ENCODE measurements at regions not wholly inside any gene's neighbourhood (a gene's known extent, or its start where the extent isn't known, plus 50 kb on each side); places are given as distances from the start of the nearest gene placed in this dataset.

DNA sequence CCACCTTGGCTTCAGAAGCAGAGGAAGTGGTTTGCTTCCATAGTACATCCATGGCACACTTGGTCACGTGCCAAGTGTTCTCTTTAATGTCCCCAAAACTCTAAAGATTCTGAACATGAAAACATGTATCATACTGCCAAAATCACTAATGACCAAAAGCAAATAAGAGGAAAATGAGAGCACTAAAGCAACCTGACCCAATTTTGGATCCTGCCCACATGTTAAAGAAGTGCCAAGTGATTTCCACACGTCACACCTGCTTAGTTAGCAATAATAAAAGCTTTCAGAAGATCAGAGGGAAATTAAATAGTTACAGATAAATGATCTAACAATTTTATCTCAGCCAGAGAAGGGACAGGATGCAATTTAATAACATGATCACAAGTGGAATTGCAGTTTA is 1170.0 kb downstream of the XPNPEP1 start:
- Histone ChIP-seq H3F3A (ENCODE audit: insufficient read depth) (no peaks in the 10 kb centered on the region), H3K9me2 (replicated peaks; ENCODE audit: insufficient read depth, low read length) (no peaks in the 10 kb centered on the region), H4K20me1 (ENCODE audit: low read depth, low read length) (no peaks in the 10 kb centered on the region), H3K4me2 (ENCODE audit: low read depth, low read length, poor library complexity, severe bottlenecking) (no peak overlapping the region), H2AFZ (ENCODE audit: low read depth, low read length, severe bottlenecking) (no peak overlapping the region), H3K79me2 (ENCODE audit: insufficient read depth, low read length) (no peaks in the 10 kb centered on the region), H3K9ac (ENCODE audit: low read length) (no peak overlapping the region), H3K9me3 (ENCODE audit: insufficient read depth, low read length) (no peaks in the 10 kb centered on the region), H3K4me3 (ENCODE audit: insufficient read depth, low read length, poor library complexity, severe bottlenecking) (no peak overlapping the region), H3K27ac (ENCODE audit: low read depth, low read length) (no peak overlapping the region), H3K27me3 (ENCODE audit: low read length) (no peaks in the 10 kb centered on the region), H3K36me3 (ENCODE audit: low read length) (no peaks in the 10 kb centered on the region)
- TF ChIP-seq, protein P1, sequence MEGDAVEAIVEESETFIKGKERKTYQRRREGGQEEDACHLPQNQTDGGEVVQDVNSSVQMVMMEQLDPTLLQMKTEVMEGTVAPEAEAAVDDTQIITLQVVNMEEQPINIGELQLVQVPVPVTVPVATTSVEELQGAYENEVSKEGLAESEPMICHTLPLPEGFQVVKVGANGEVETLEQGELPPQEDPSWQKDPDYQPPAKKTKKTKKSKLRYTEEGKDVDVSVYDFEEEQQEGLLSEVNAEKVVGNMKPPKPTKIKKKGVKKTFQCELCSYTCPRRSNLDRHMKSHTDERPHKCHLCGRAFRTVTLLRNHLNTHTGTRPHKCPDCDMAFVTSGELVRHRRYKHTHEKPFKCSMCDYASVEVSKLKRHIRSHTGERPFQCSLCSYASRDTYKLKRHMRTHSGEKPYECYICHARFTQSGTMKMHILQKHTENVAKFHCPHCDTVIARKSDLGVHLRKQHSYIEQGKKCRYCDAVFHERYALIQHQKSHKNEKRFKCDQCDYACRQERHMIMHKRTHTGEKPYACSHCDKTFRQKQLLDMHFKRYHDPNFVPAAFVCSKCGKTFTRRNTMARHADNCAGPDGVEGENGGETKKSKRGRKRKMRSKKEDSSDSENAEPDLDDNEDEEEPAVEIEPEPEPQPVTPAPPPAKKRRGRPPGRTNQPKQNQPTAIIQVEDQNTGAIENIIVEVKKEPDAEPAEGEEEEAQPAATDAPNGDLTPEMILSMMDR (IDR thresholded peaks at IDR 0.05; ENCODE audit: insufficient read depth, low read length, poor library complexity, severe bottlenecking), result no peak
- no peak for TF ChIP-seq EZH2phosphoT487 (conservative IDR thresholded peaks at IDR 0.05; ENCODE audit: low read length)

DNA sequence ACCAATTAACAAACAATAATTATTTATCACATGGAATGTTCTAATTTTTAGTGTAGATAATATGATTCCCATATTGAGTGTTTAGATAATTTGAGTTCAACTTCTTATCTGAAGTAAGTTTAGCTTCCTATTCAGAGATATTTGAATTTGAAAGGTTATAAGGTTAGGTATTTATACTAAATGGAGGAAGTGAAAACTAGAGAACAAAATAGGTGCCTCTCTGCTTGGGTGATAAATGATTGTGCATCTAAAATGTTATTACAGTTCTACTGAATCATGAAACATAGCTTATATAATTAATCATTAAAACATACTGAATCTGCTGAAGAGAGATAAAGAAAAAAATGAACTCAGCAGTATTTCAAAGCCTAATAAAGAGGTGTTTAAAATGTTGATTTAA is 1174.3 kb downstream of the XPNPEP1 start:
- H3K27me3 ChIP-seq (ENCODE audit: low read length), result no peaks in the 10 kb centered on the region
- H3K9ac ChIP-seq (ENCODE audit: low read length), result no peak overlapping the region
- no peak overlapping the region for H2AFZ ChIP-seq (ENCODE audit: low read depth, low read length, severe bottlenecking)
- no peak overlapping the region for H3K4me2 ChIP-seq (ENCODE audit: low read depth, low read length, poor library complexity, severe bottlenecking)
- H3K36me3 ChIP-seq (ENCODE audit: low read length), result no peaks in the 10 kb centered on the region
- H3K27ac ChIP-seq (ENCODE audit: low read depth, low read length), result no peak overlapping the region
- H3F3A ChIP-seq (ENCODE audit: insufficient read depth), result no peaks in the 10 kb centered on the region
- no peaks in the 10 kb centered on the region for H4K20me1 ChIP-seq (ENCODE audit: low read depth, low read length)
- no peaks in the 10 kb centered on the region for H3K79me2 ChIP-seq (ENCODE audit: insufficient read depth, low read length)
- H3K9me3 ChIP-seq (ENCODE audit: insufficient read depth, low read length), result no peaks in the 10 kb centered on the region
- no peak for TF ChIP-seq EZH2phosphoT487 (conservative IDR thresholded peaks at IDR 0.05; ENCODE audit: low read length)
- TF ChIP-seq, protein P1 (IDR thresholded peaks at IDR 0.05; ENCODE audit: insufficient read depth, low read length, poor library complexity, severe bottlenecking), result no peak
- no peak overlapping the region for H3K4me3 ChIP-seq (ENCODE audit: insufficient read depth, low read length, poor library complexity, severe bottlenecking)
- H3K9me2 ChIP-seq (replicated peaks; ENCODE audit: insufficient read depth, low read length), result no peaks in the 10 kb centered on the region

DNA sequence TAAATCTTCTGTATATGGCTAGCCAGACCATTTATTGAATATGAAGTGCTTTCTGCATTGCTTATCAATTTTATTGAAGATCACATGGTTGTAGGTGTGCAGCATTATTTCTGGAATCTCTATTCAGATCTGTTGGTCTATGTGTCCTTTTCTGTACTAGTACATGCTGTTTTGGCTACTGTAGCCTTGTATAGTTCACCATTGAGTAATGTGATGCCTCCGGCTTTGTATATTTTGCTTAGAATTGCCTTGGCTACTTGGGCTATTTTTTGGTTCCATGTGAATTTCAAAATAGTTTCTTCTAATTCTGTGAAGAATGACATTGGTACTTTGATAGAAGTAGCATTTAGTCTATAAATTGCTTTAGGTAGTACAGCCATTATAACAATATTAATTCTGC is 1187.2 kb downstream of the XPNPEP1 start:
- no peak for TF ChIP-seq EZH2phosphoT487 (conservative IDR thresholded peaks at IDR 0.05; ENCODE audit: low read length)
- TF ChIP-seq, protein P1 (IDR thresholded peaks at IDR 0.05; ENCODE audit: insufficient read depth, low read length, poor library complexity, severe bottlenecking), result no peak
- no peaks in the 10 kb centered on the region for H4K20me1 ChIP-seq (ENCODE audit: low read depth, low read length)
- no peak overlapping the region for H2AFZ ChIP-seq (ENCODE audit: low read depth, low read length, severe bottlenecking)
- H3K27me3 ChIP-seq (ENCODE audit: low read length), result no peaks in the 10 kb centered on the region
- no peaks in the 10 kb centered on the region for H3K36me3 ChIP-seq (ENCODE audit: low read length)
- no peak overlapping the region for H3K4me2 ChIP-seq (ENCODE audit: low read depth, low read length, poor library complexity, severe bottlenecking)
- no peaks in the 10 kb centered on the region for H3F3A ChIP-seq (ENCODE audit: insufficient read depth)
- H3K79me2 ChIP-seq (ENCODE audit: insufficient read depth, low read length), result no peaks in the 10 kb centered on the region
- no peaks in the 10 kb centered on the region for H3K9me2 ChIP-seq (replicated peaks; ENCODE audit: insufficient read depth, low read length)
- no peak overlapping the region for H3K27ac ChIP-seq (ENCODE audit: low read depth, low read length)
- H3K9ac ChIP-seq (ENCODE audit: low read length), result no peak overlapping the region
- H3K9me3 ChIP-seq (ENCODE audit: insufficient read depth, low read length), result no peaks in the 10 kb centered on the region
- no peak overlapping the region for H3K4me3 ChIP-seq (ENCODE audit: insufficient read depth, low read length, poor library complexity, severe bottlenecking)
